ENCODE measurements at regions not wholly inside any gene's neighbourhood (a gene's known extent, or its start where the extent isn't known, plus 50 kb on each side); places are given as distances from the start of the nearest gene placed in this dataset.

DNA sequence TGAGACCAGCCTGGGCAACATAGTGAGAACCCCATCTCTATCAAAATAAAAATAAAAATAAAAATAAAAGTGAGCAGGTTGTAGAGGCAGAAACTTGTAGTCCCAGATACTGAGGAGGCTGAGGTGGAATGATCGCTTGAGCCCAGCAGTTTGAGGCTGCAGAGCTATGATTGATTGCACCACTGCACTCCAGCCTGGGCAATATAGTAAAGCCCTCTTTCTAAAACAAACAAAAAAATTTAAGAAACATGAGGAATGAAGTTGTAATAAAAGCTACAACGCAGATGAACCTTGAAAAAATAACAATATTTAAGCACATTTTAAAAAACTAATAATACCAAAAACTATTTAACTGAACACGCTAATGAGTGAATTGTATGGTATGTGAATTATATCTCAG is 919.3 kb downstream of the UQCRFS1 start:
- no peak overlapping the region for H3K14ac ChIP-seq (ENCODE audit: low read length)
- no peak overlapping the region for H2BK5ac ChIP-seq (ENCODE audit: low read length)
- no peaks in the 10 kb centered on the region for H3K9me3 ChIP-seq (replicated peaks in 1 of 2; ENCODE audit: control insufficient read depth in 2 of 2, insufficient read depth in 1 of 2, low read depth in 1 of 2, low read length in 2 of 2)
- no peaks in the 10 kb centered on the region for H3K79me1 ChIP-seq (ENCODE audit: low read depth, low read length)
- no peak overlapping the region for H4K8ac ChIP-seq (ENCODE audit: low read depth, low read length)
- no peak overlapping the region for H3K23ac ChIP-seq (ENCODE audit: low read depth, low read length, poor library complexity)
- no peak overlapping the region for H2AK5ac ChIP-seq (ENCODE audit: low read depth, low read length)
- no peak for DNase-seq (ENCODE audit: low spot score)
- no peak overlapping the region for H3K4me3 ChIP-seq (ENCODE audit: low read length in 2 of 2)
- H2BK15ac ChIP-seq (ENCODE audit: low read length), result no peak overlapping the region
- no peak overlapping the region for H3K4ac ChIP-seq (ENCODE audit: low read length)
- no peak overlapping the region for H3K4me2 ChIP-seq (ENCODE audit: insufficient read depth, low read length, poor library complexity, severe bottlenecking)
- H4K91ac ChIP-seq (ENCODE audit: low read depth, low read length, poor library complexity), result no peak overlapping the region
- H2AFZ ChIP-seq (ENCODE audit: low read length), result no peak overlapping the region
- no peak overlapping the region for H2BK12ac ChIP-seq (ENCODE audit: low read length)
- no peaks in the 10 kb centered on the region for H3K27me3 ChIP-seq (ENCODE audit: control insufficient read depth in 3 of 3, insufficient read depth in 3 of 3, low read depth in 1 of 3, low read length in 3 of 3)
- H3K9ac ChIP-seq (ENCODE audit: low read depth, low read length, poor library complexity), result no peak overlapping the region
- no CpG with 5 or more reads among the region's 3 CpGs for WGBS, 2 donors (ENCODE audit: extremely low coverage in 2 of 2, insufficient read length in 2 of 2, insufficient replicate concordance in 1 of 2)
- H3K4me1 ChIP-seq (ENCODE audit: control insufficient read depth in 2 of 2, insufficient read depth in 1 of 2, low read depth in 1 of 2, low read length in 2 of 2), result peaks cover 0 to 25% of the 10 kb centered on the region in 2 donors
- H3K27ac ChIP-seq (replicated peaks; ENCODE audit: low read length), result no peak overlapping the region
- no peak overlapping the region for H2BK120ac ChIP-seq (ENCODE audit: low read depth, low read length)
- H3K18ac ChIP-seq (ENCODE audit: low read length), result no peak overlapping the region
- H3K36me3 ChIP-seq (replicated peaks in 1 of 2; ENCODE audit: control insufficient read depth in 2 of 2, insufficient read depth in 2 of 2, low read length in 2 of 2), result no peaks in the 10 kb centered on the region

DNA sequence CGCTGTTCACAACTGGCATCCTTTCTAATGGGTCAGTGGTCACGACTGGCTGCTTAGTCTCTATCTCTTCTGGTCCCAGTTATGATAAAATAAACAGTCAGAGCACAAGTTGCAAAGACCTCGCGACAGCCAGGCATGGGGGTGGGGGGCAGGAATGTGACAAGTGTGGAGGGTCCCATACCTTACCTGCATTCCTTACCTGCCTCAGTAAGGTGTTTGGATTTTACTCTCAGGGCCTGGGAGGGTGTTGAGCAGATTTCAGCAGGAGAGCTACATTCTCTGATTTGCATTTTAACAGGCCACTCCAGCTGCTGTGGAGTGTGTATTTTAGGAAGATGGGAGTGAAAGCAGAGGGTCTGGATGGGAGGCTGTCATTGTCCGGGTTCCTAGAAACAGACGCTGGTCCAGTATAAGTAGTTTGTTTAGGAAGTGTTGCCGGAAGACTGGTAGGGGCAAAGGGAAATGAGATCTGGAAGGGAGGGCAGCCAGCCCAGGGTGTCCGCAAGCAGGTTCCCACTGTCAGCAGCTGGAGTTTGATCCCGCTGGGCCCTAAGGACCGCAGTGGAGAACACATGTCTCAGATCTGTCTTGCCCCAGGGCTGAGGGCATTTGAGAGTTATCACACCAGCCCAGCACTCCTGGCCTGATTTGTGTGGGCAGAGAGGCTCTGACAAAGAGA is 920.0 kb downstream of the UQCRFS1 start:
- peak overlapping the region; percentile 71 for H2BK15ac ChIP-seq (ENCODE audit: low read length)
- no peak overlapping the region for H2BK12ac ChIP-seq (ENCODE audit: low read length)
- H2AFZ ChIP-seq (ENCODE audit: low read length), result no peak overlapping the region
- H3K79me1 ChIP-seq (ENCODE audit: low read depth, low read length), result no peaks in the 10 kb centered on the region
- H4K8ac ChIP-seq (ENCODE audit: low read depth, low read length), result no peak overlapping the region
- no peak overlapping the region for H3K4ac ChIP-seq (ENCODE audit: low read length)
- H3K9me3 ChIP-seq (replicated peaks in 1 of 2; ENCODE audit: control insufficient read depth in 2 of 2, insufficient read depth in 1 of 2, low read depth in 1 of 2, low read length in 2 of 2), result no peaks in the 10 kb centered on the region
- H3K4me1 ChIP-seq (ENCODE audit: control insufficient read depth in 2 of 2, insufficient read depth in 1 of 2, low read depth in 1 of 2, low read length in 2 of 2), result peaks cover 0 to 25% of the 10 kb centered on the region in 2 donors
- no peaks in the 10 kb centered on the region for H3K27me3 ChIP-seq (ENCODE audit: control insufficient read depth in 3 of 3, insufficient read depth in 3 of 3, low read depth in 1 of 3, low read length in 3 of 3)
- H3K4me3 ChIP-seq (ENCODE audit: low read length in 2 of 2), result no peak overlapping the region
- H2BK120ac ChIP-seq (ENCODE audit: low read depth, low read length), result no peak overlapping the region
- H2AK5ac ChIP-seq (ENCODE audit: low read depth, low read length), result peak overlapping the region; percentile 43
- H3K14ac ChIP-seq (ENCODE audit: low read length), result no peak overlapping the region
- H3K9ac ChIP-seq (ENCODE audit: low read depth, low read length, poor library complexity), result no peak overlapping the region
- no peak overlapping the region for H3K4me2 ChIP-seq (ENCODE audit: insufficient read depth, low read length, poor library complexity, severe bottlenecking)
- no CpG with 5 or more reads among the region's 10 CpGs for WGBS, 2 donors (ENCODE audit: extremely low coverage in 2 of 2, insufficient read length in 2 of 2, insufficient replicate concordance in 1 of 2)
- H3K36me3 ChIP-seq (replicated peaks in 1 of 2; ENCODE audit: control insufficient read depth in 2 of 2, insufficient read depth in 2 of 2, low read length in 2 of 2), result no peaks in the 10 kb centered on the region
- H2BK5ac ChIP-seq (ENCODE audit: low read length), result no peak overlapping the region
- peak overlapping the region; percentile 75 for H3K18ac ChIP-seq (ENCODE audit: low read length)
- no peak overlapping the region for H3K23ac ChIP-seq (ENCODE audit: low read depth, low read length, poor library complexity)
- no peak overlapping the region for H4K91ac ChIP-seq (ENCODE audit: low read depth, low read length, poor library complexity)
- no peak overlapping the region for H3K27ac ChIP-seq (replicated peaks; ENCODE audit: low read length)
- no peak for DNase-seq (ENCODE audit: low spot score)

DNA sequence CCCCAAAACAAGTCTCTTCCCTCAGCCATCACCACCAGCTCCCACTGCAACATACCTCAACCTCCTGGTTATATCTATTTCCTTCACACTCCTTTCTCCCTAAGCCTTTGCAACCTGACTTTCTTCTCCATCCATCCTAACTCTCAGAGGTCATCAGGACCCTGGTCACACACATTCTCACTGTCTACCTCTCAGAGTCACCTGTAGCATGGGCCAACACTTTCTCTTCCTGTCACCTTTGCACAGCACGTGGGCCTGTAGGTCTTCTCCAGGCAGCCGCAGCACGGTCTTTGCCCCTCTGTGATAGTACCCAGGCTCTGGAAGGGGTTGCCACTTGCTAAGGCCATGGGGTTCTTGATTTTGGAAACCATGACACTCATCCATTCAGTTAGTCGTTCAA is 921.1 kb downstream of the UQCRFS1 start:
- no peaks in the 10 kb centered on the region for H3K9me3 ChIP-seq (replicated peaks in 1 of 2; ENCODE audit: control insufficient read depth in 2 of 2, insufficient read depth in 1 of 2, low read depth in 1 of 2, low read length in 2 of 2)
- no peaks in the 10 kb centered on the region for H3K79me1 ChIP-seq (ENCODE audit: low read depth, low read length)
- no peak overlapping the region for H3K4me3 ChIP-seq (ENCODE audit: low read length in 2 of 2)
- H3K36me3 ChIP-seq (replicated peaks in 1 of 2; ENCODE audit: control insufficient read depth in 2 of 2, insufficient read depth in 2 of 2, low read length in 2 of 2), result no peaks in the 10 kb centered on the region
- no peaks in the 10 kb centered on the region for H3K27me3 ChIP-seq (ENCODE audit: control insufficient read depth in 3 of 3, insufficient read depth in 3 of 3, low read depth in 1 of 3, low read length in 3 of 3)
- H3K14ac ChIP-seq (ENCODE audit: low read length), result no peak overlapping the region
- no peak overlapping the region for H4K91ac ChIP-seq (ENCODE audit: low read depth, low read length, poor library complexity)
- no peak overlapping the region for H4K8ac ChIP-seq (ENCODE audit: low read depth, low read length)
- no peak overlapping the region for H2BK120ac ChIP-seq (ENCODE audit: low read depth, low read length)
- no peak for DNase-seq (ENCODE audit: low spot score)
- H2AK5ac ChIP-seq (ENCODE audit: low read depth, low read length), result no peak overlapping the region
- H3K4me1 ChIP-seq (ENCODE audit: control insufficient read depth in 2 of 2, insufficient read depth in 1 of 2, low read depth in 1 of 2, low read length in 2 of 2), result peaks cover 0 to 21% of the 10 kb centered on the region in 2 donors
- no peak overlapping the region for H2BK15ac ChIP-seq (ENCODE audit: low read length)
- no peak overlapping the region for H3K18ac ChIP-seq (ENCODE audit: low read length)
- no peak overlapping the region for H3K23ac ChIP-seq (ENCODE audit: low read depth, low read length, poor library complexity)
- no peak overlapping the region for H3K4me2 ChIP-seq (ENCODE audit: insufficient read depth, low read length, poor library complexity, severe bottlenecking)
- no peak overlapping the region for H2BK12ac ChIP-seq (ENCODE audit: low read length)
- H3K4ac ChIP-seq (ENCODE audit: low read length), result no peak overlapping the region
- no peak overlapping the region for H3K27ac ChIP-seq (replicated peaks; ENCODE audit: low read length)
- no CpG with 5 or more reads among the region's 4 CpGs for WGBS, 2 donors (ENCODE audit: extremely low coverage in 2 of 2, insufficient read length in 2 of 2, insufficient replicate concordance in 1 of 2)
- H2BK5ac ChIP-seq (ENCODE audit: low read length), result no peak overlapping the region
- H2AFZ ChIP-seq (ENCODE audit: low read length), result no peak overlapping the region
- H3K9ac ChIP-seq (ENCODE audit: low read depth, low read length, poor library complexity), result no peak overlapping the region

DNA sequence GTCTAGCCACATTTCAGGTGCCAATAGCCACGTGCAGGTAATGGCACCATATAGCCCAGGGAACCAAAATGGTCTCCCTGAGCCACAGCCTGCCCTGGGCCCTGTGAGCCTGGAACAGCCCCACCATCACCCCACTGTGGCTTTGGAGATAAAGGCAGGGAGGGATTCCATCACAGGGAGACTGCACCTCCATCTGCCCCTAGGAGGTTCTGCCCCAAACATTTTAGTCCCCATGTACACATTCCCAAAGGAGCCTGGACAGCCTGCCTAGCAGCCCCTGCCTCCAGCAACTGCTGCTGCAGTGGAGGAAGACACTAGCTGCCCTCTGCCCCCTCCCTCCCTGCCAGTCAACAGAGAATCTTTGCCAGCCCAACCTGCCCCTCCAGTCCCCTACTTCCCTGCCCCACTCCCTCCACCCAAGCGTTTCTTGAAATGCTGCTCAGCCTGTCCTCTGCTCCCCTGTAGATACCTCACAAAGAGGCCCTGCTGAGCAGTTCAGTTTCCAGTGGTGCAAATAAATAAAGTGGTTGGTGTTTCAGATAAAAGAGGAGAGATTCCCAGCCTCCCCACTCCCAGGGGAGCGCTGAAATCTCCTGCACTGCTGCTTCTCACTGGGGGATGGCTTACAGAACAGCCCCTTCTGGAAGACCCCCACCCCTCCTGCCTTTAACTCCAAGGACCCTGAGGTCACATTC is 921.8 kb downstream of the UQCRFS1 start:
- no peak for DNase-seq (ENCODE audit: low spot score)
- Histone ChIP-seq H3K4me1 (ENCODE audit: control insufficient read depth in 2 of 2, insufficient read depth in 1 of 2, low read depth in 1 of 2, low read length in 2 of 2) (peaks cover 0 to 21% of the 10 kb centered on the region in 2 donors), H2BK12ac (ENCODE audit: low read length) (no peak overlapping the region), H3K4me3 (ENCODE audit: low read length in 2 of 2) (no peak overlapping the region), H3K27ac (replicated peaks; ENCODE audit: low read length) (no peak overlapping the region), H3K4me2 (ENCODE audit: insufficient read depth, low read length, poor library complexity, severe bottlenecking) (no peak overlapping the region), H3K4ac (ENCODE audit: low read length) (no peak overlapping the region), H2AK5ac (ENCODE audit: low read depth, low read length) (peak overlapping the region; percentile 49), H3K36me3 (replicated peaks in 1 of 2; ENCODE audit: control insufficient read depth in 2 of 2, insufficient read depth in 2 of 2, low read length in 2 of 2) (no peaks in the 10 kb centered on the region), H4K8ac (ENCODE audit: low read depth, low read length) (no peak overlapping the region), H3K79me1 (ENCODE audit: low read depth, low read length) (no peaks in the 10 kb centered on the region), H2BK120ac (ENCODE audit: low read depth, low read length) (no peak overlapping the region), H2BK5ac (ENCODE audit: low read length) (no peak overlapping the region), H3K14ac (ENCODE audit: low read length) (no peak overlapping the region), H2BK15ac (ENCODE audit: low read length) (no peak overlapping the region), H4K91ac (ENCODE audit: low read depth, low read length, poor library complexity) (no peak overlapping the region), H3K18ac (ENCODE audit: low read length) (peak overlapping the region; percentile 83), H3K9me3 (replicated peaks in 1 of 2; ENCODE audit: control insufficient read depth in 2 of 2, insufficient read depth in 1 of 2, low read depth in 1 of 2, low read length in 2 of 2) (no peaks in the 10 kb centered on the region), H3K23ac (ENCODE audit: low read depth, low read length, poor library complexity) (no peak overlapping the region), H2AFZ (ENCODE audit: low read length) (no peak overlapping the region), H3K9ac (ENCODE audit: low read depth, low read length, poor library complexity) (no peak overlapping the region), H3K27me3 (ENCODE audit: control insufficient read depth in 3 of 3, insufficient read depth in 3 of 3, low read depth in 1 of 3, low read length in 3 of 3) (no peaks in the 10 kb centered on the region)
- WGBS, 2 donors (ENCODE audit: extremely low coverage in 2 of 2, insufficient read length in 2 of 2, insufficient replicate concordance in 1 of 2), result no CpG with 5 or more reads among the region's 3 CpGs

All from neuronal stem cell (in vitro differentiated cells).